Cardiac muscle cell (in vitro differentiated cells and primary cell): ENCODE measurements at regions not wholly inside any gene's neighbourhood (a gene's known extent, or its start where the extent isn't known, plus 50 kb on each side); places are given as distances from the start of the nearest gene placed in this dataset.
A peak's percentile ranks its signal among the peaks of the same experiment; 100 is the strongest.

Experiments
- DNase-seq, 2 donors: peaks; one replicate each; pipeline versions ENCODE4 v3.0.0 to v3.0.0-alpha.2; 2010 to 2017; ENCODE audit warnings: low read depth in 1 of 2, low spot score in 1 of 2
- H3K27ac ChIP-seq: fragments of 200-600 bp; sonication (generic); 2 replicates; pipeline ENCODE4 v1.5.1; 2016
- H3K27me3 ChIP-seq: fragments of 200-600 bp; sonication (generic); 2 replicates; pipeline ENCODE4 v1.6.0; 2016; ENCODE audit warnings: control low read depth
- H3K36me3 ChIP-seq: fragments of 200-600 bp; sonication (generic); 2 replicates; pipeline ENCODE4 v1.5.1; 2016; ENCODE audit warnings: control low read depth
- H3K4me1 ChIP-seq: fragments of 200-600 bp; sonication (generic); 2 replicates; pipeline ENCODE4 v1.8.1; 2017; ENCODE audit warnings: low read depth, mild to moderate bottlenecking, mixed run types
- H3K4me3 ChIP-seq: fragments of 200-600 bp; sonication (generic); 2 replicates; pipeline ENCODE4 v1.5.1; 2016; ENCODE audit warnings: mild to moderate bottlenecking
- H3K9me3 ChIP-seq: fragments of 200-600 bp; sonication (generic); 2 replicates; pipeline ENCODE4 v1.5.1; 2017; ENCODE audit warnings: low read depth, mild to moderate bottlenecking, control low read depth
- CTCF ChIP-seq: IDR thresholded peaks from 2 replicates; pipeline ENCODE4 v1.5.1; 2012; ENCODE audit warnings: low read depth, mild to moderate bottlenecking, low read length

- no peak for DNase-seq
- Histone ChIP-seq H3K27me3 (no peaks in the 10 kb centered on the region), H3K36me3 (no peaks in the 10 kb centered on the region), H3K9me3 (no peaks in the 10 kb centered on the region), H3K4me3 (no peak overlapping the region), H3K27ac (no peak overlapping the region), H3K4me1 (no peaks in the 10 kb centered on the region)
- TF ChIP-seq CTCF, result no peak
Observed at GRCh38 chr6:51410453-51410852, 591.8 kb downstream of the TFAP2B start.

- Histone ChIP-seq H3K27me3 (no peaks in the 10 kb centered on the region), H3K27ac (no peak overlapping the region), H3K36me3 (no peaks in the 10 kb centered on the region), H3K4me3 (no peak overlapping the region), H3K9me3 (no peaks in the 10 kb centered on the region), H3K4me1 (no peaks in the 10 kb centered on the region)
- no peak for DNase-seq
- TF ChIP-seq CTCF, result no peak
Observed at GRCh38 chr6:51411496-51412125, 592.9 kb downstream of the TFAP2B start.

- Histone ChIP-seq H3K27ac (no peak overlapping the region), H3K36me3 (no peaks in the 10 kb centered on the region), H3K9me3 (no peaks in the 10 kb centered on the region), H3K4me1 (no peaks in the 10 kb centered on the region), H3K27me3 (no peaks in the 10 kb centered on the region), H3K4me3 (no peak overlapping the region)
- TF ChIP-seq CTCF, result no peak
- DNase-seq, result no peak
Observed at GRCh38 chr6:51414361-51414760, 595.7 kb downstream of the TFAP2B start.

- TF ChIP-seq CTCF, result no peak
- Histone ChIP-seq H3K27me3 (no peaks in the 10 kb centered on the region), H3K4me1 (no peaks in the 10 kb centered on the region), H3K9me3 (no peaks in the 10 kb centered on the region), H3K36me3 (no peaks in the 10 kb centered on the region), H3K27ac (no peak overlapping the region), H3K4me3 (no peak overlapping the region)
- no peak for DNase-seq
Observed at GRCh38 chr6:51415501-51415900, 596.8 kb downstream of the TFAP2B start.

GRCh38 chr6:51429017-51429712 is 610.5 kb downstream of the TFAP2B start:
- no peaks in the 10 kb centered on the region for H3K9me3 ChIP-seq
- no peaks in the 10 kb centered on the region for H3K4me1 ChIP-seq
- no peaks in the 10 kb centered on the region for H3K27me3 ChIP-seq
- H3K27ac ChIP-seq, result no peak overlapping the region
- no peak overlapping the region for H3K4me3 ChIP-seq
- no peaks in the 10 kb centered on the region for H3K36me3 ChIP-seq
- peak in 1 of 2 donors; percentile 7 for DNase-seq
- no peak for TF ChIP-seq CTCF
